Uterus (tissue), 3 donors: ENCODE measurements at regions not wholly inside any gene's neighbourhood (a gene's known extent, or its start where the extent isn't known, plus 50 kb on each side); places are given as distances from the start of the nearest gene placed in this dataset.

Experiments
- DNase-seq, 2 donors: peaks; one replicate each; pipeline ENCODE4 v3.0.0-alpha.2; 2019 to 2020
- H3K27ac ChIP-seq, 2 donors: fragments of 200-600 bp; sonication (generic); 1 replicate in 1 of 2; 2 replicates in 1 of 2; pipeline ENCODE4 v1.5.1; 2016 to 2018
- H3K27me3 ChIP-seq, 2 donors: fragments of 200-600 bp; sonication (generic); one replicate each; pipeline ENCODE4 v1.5.1; 2018 to 2019; ENCODE audit warnings: control low read depth in 1 of 2
- H3K36me3 ChIP-seq, 2 donors: fragments of 200-600 bp; sonication (generic); one replicate each; pipeline ENCODE4 v1.5.1; 2019; ENCODE audit warnings: control low read depth in 1 of 2
- H3K4me1 ChIP-seq, 2 donors: fragments of 200-600 bp; sonication (generic); one replicate each; pipeline ENCODE4 v1.5.1; 2018 to 2019; ENCODE audit warnings: control low read depth in 1 of 2
- H3K4me3 ChIP-seq, 2 donors: fragments of 200-600 bp; sonication (generic); 1 replicate in 1 of 2; 2 replicates in 1 of 2; pipeline ENCODE4 v1.5.1; 2018 to 2019; ENCODE audit warnings: mild to moderate bottlenecking in 1 of 2
- H3K9me3 ChIP-seq, 2 donors: fragments of 200-600 bp; sonication (generic); one replicate each; pipeline ENCODE4 v1.5.1; 2019; ENCODE audit warnings: control low read depth in 1 of 2
- POLR2A ChIP-seq, 2 donors: fragments of 450-650 bp; IDR thresholded peaks; one replicate each; pipeline ENCODE4 v1.6.1; 2016; ENCODE audit warnings: antibody characterized with exemption in 2 of 2, mild to moderate bottlenecking in 1 of 2, moderate library complexity in 1 of 2
- intact Hi-C: fragments of 100-400 bp; cut with DNase I; formaldehyde crosslinking; loops from one replicate; pipeline ENCODE4 v1.15.1; 2023; ENCODE audit warnings: low total_unique reads
- TF ChIP-seq, protein P1 (sequence below), 4 experiments: fragments of 200-600 bp in 2 of 4; fragments of 450-650 bp in 2 of 4; sonication (generic) in 2 of 4; IDR thresholded peaks; one replicate each; pipeline ENCODE4 v1.5.1; 2016 to 2019; ENCODE audit warnings: antibody characterized with exemption in 4 of 4, mild to moderate bottlenecking in 2 of 4, moderate library complexity in 1 of 4
- donor health status: DM: yes; HTN: yes; CAD: no.

- H3K36me3 ChIP-seq: no peaks in the 10 kb centered on the region
- H3K27ac ChIP-seq: no peak overlapping the region
- intact Hi-C loops: no loop called here
- no peak overlapping the region for H3K4me3 ChIP-seq
- no peak for DNase-seq
- no peaks in the 10 kb centered on the region for H3K9me3 ChIP-seq
- TF ChIP-seq POLR2A (IDR thresholded peaks at IDR 0.05): no peak
- TF ChIP-seq, protein P1, sequence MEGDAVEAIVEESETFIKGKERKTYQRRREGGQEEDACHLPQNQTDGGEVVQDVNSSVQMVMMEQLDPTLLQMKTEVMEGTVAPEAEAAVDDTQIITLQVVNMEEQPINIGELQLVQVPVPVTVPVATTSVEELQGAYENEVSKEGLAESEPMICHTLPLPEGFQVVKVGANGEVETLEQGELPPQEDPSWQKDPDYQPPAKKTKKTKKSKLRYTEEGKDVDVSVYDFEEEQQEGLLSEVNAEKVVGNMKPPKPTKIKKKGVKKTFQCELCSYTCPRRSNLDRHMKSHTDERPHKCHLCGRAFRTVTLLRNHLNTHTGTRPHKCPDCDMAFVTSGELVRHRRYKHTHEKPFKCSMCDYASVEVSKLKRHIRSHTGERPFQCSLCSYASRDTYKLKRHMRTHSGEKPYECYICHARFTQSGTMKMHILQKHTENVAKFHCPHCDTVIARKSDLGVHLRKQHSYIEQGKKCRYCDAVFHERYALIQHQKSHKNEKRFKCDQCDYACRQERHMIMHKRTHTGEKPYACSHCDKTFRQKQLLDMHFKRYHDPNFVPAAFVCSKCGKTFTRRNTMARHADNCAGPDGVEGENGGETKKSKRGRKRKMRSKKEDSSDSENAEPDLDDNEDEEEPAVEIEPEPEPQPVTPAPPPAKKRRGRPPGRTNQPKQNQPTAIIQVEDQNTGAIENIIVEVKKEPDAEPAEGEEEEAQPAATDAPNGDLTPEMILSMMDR (IDR thresholded peaks at IDR 0.05): no peak
- H3K4me1 ChIP-seq: no peaks in the 10 kb centered on the region
- H3K27me3 ChIP-seq: no peaks in the 10 kb centered on the region
These were observed 123.1 kb upstream of the KRR1 start for GRCh38 chr12:75634244-75635222.

- TF ChIP-seq, protein P1 (IDR thresholded peaks at IDR 0.05): no peak
- no peak for TF ChIP-seq POLR2A (IDR thresholded peaks at IDR 0.05)
- no peaks in the 10 kb centered on the region for H3K4me1 ChIP-seq
- H3K27ac ChIP-seq: no peak overlapping the region
- no peaks in the 10 kb centered on the region for H3K9me3 ChIP-seq
- DNase-seq: no peak
- intact Hi-C loops: no loop called here
- H3K36me3 ChIP-seq: no peaks in the 10 kb centered on the region
- H3K27me3 ChIP-seq: no peaks in the 10 kb centered on the region
- no peak overlapping the region for H3K4me3 ChIP-seq
These were observed 122.4 kb upstream of the KRR1 start for GRCh38 chr12:75633789-75634188.

- TF ChIP-seq POLR2A (IDR thresholded peaks at IDR 0.05): no peak
- TF ChIP-seq, protein P1 (IDR thresholded peaks at IDR 0.05): no peak
- intact Hi-C loops: no loop called here
- no peak for DNase-seq
- Histone ChIP-seq H3K9me3 (no peaks in the 10 kb centered on the region), H3K4me1 (no peaks in the 10 kb centered on the region), H3K27me3 (no peaks in the 10 kb centered on the region), H3K36me3 (no peaks in the 10 kb centered on the region), H3K27ac (no peak overlapping the region), H3K4me3 (no peak overlapping the region)
These were observed 121.0 kb upstream of the KRR1 start for GRCh38 chr12:75632442-75632841.

DNA sequence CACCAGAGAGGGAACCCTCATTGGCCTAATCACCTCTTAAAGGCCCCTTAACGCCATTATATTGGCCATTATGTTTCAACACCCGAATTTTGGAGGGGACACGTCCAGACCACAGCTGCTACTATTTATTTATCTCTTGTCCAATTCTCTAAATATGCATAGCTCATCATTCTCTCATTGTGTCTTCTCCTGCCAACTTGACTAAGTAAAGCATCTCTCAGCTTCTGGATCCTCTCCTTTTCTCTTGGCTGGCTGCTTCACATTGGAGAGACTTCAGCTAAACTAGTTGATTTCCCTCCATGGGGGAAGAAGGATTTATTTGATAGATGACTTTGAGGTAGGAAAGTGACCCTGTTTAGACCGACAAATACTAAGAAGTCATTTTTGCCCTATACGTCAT lies 120.4 kb upstream of the KRR1 start:
- Histone ChIP-seq H3K4me3 (no peak overlapping the region), H3K27ac (no peak overlapping the region), H3K27me3 (no peaks in the 10 kb centered on the region), H3K36me3 (no peaks in the 10 kb centered on the region), H3K9me3 (no peaks in the 10 kb centered on the region), H3K4me1 (no peaks in the 10 kb centered on the region)
- intact Hi-C loops: no loop called here
- no peak for DNase-seq
- TF ChIP-seq, protein P1 (IDR thresholded peaks at IDR 0.05): no peak
- no peak for TF ChIP-seq POLR2A (IDR thresholded peaks at IDR 0.05)

DNA sequence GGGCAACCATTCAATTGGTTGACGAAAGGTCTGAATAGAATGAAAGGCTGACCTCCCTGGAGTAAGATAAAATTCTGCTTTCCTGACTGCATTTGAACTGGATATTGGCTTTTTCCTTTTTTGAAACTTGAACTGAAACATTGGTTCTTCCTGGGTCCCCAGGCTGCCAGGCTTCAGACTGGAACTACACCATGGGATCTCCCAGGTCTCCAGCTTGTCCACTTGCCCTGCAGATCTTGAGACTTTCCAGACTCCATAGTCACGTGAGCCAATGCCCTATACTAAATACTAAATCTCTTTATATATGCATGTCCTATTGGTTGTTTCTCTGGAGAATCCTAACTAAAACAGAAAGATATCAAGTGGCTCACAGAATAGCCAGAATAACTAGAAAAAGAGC lies 118.7 kb upstream of the KRR1 start:
- Histone ChIP-seq H3K9me3 (no peaks in the 10 kb centered on the region), H3K4me1 (no peaks in the 10 kb centered on the region), H3K27ac (no peak overlapping the region), H3K36me3 (no peaks in the 10 kb centered on the region), H3K27me3 (no peaks in the 10 kb centered on the region), H3K4me3 (no peak overlapping the region)
- intact Hi-C loops: no loop called here
- no peak for DNase-seq
- TF ChIP-seq POLR2A (IDR thresholded peaks at IDR 0.05): no peak
